H4 (cell line): ENCODE measurements at regions not wholly inside any gene's neighbourhood (a gene's known extent, or its start where the extent isn't known, plus 50 kb on each side); places are given as distances from the start of the nearest gene placed in this dataset.

Source experiments
- DNase-seq: peaks from one replicate; pipeline ENCODE4 v3.0.0-alpha.2; 2015; ENCODE audit warnings: low spot score

DNA sequence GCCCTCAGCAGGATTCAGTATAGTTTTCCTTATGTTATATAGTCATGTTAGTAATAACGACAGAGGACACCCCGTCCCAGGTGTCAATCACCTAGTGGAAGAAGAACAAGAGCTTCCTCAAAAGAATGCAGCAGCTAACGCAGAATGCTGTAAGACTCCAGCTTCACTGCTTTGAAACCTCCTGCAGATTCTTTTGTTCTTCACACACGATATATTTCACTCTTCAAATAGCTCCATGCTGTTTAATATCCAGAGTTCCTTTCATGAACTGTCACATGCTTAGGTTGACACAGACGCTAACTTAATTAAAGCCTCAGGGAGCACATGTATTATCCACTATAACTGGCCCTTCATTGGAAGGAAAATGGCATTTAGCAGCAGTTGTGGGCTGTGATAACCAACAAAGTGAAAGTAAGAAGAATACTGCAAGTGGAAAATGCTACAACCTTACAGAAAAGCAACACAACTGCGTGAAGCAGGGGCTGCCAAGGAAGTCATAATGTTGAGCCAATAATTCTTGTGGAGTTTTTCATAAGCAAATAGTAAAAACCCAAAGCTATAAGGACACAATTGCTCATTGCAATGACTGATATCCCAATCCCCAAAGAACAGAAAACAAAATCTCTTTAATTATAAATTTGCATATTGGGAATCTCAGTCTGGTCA lies 387.5 kb downstream of the PLK2 start:
- no peak for DNase-seq

DNA sequence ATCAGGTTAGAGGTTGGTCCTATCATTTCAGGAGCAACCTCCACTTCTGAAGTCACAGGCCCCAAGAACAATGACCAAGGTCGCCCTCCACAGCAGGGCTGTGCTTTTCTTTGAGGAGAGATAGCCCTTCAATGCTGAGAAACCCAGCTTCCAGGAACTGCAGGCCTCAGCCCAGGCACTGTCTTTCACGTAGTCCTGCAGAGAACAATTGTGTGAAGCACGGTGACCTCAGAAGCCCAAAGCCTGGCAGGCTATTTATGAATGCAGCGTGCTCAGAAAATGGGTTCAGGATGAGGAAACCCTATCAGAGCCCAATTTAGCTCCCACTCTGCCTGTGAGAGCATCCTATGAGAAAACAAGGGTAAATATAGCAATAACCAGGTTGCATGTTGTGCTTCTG lies 388.3 kb downstream of the PLK2 start:
- DNase-seq: no peak

DNA sequence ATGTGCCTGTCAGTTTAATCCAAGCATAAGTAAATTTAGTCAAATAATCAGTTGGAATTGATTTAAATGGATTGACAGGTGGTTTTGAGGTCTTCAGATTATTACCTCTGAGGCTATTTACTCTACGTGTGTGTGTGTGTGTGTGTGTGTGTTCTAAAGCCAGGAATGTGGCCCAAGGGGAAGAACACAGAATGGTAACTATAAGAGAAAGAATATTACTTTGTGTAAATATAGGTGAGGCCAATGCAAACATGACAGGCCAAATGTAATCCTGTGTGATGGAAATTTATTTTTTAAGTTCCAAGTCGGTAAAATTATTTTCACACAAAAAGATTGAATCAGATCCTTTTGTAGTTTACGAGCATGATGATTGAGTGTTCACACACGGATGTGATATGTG lies 390.0 kb downstream of the PLK2 start:
- DNase-seq: no peak

DNA sequence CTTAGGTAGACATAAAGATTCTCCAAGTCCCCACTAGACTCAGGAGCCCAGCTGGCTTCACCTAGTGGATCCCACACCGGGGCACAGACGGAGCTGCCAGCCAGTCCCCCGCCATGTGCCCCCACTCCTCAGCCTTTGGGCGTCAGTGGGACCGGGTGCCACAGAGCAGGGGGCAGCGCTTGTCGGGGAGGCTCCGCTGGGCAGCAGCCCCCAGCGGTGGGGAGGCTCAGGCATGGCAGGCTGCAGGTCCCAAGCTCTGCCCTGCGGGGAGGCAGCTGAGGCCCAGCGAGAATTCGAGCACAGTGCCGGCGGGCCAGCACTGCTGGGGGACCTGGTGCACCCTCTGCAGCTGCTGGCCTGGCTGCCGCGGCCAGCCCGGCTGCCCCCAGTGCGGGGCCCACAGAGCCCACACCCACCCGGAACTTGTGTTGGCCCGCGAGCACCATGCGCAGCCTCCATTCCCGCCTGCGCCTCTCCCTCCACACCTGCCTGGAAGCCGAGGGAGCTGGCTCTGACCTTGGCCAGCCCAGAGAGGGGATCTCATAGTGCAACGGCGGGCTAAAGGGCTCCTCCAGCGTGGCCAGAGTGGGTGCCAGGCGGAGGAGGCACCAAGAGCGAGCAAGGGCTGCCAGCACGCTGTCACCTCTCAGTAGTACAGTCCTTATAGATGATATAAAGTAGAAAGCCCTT lies 390.7 kb downstream of the PLK2 start:
- DNase-seq: no peak

DNA sequence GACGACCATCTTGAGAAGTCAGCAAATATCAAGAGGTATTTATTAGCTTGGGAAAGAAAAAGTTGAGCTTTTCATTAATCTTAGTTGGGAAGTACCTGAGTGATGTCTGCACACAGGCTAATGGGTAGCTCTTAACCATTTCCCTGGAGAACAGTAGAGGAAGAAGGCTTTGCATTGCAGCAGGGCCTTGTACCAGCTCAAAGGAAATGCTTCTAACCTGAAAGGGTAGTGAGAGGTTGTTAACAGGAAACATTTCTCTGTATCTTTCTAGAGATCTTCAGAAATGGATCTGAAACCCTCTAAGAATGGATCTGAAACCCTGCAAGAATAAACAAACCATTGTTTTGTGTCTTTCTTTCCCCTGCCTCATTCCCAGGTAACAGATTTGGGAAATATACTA lies 393.3 kb downstream of the PLK2 start:
- no peak for DNase-seq

DNA sequence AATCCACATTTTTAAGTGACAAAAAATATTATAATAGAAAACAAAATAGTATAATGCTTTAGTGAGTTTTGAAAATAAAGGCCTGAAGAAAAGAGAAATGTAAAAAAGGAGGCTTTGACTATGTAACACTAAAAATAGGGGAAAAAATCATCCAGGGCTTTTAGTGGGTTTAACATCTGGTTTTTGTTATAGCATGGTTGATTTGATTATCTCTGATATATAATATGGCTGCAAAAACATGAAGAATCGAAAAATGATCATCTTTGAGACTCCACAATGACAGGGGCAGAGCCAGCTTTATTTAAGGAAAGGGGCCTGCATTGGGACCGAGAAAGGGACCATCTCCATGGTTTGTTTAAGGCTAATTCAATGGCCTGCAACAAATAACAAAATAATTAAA lies 393.8 kb downstream of the PLK2 start:
- no peak for DNase-seq

DNA sequence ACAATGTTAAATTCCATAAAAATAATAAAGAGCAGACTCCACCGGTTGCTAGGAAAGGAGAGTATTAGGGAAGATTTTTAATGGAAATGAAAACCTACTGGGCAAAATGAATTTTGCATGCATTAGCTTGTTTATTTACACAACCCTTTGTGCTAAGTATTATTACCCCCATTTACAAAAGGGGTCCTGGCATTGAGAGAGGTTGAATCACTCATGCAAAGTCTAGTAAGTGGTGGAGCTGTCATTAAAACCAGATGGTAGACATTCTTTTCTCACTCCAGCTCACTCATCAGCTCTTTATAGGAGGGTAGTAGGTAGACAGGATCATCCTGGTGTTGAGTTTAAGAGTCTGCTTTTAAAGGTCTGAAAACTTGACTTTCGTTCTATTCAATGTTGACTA lies 395.1 kb downstream of the PLK2 start:
- no peak for DNase-seq

DNA sequence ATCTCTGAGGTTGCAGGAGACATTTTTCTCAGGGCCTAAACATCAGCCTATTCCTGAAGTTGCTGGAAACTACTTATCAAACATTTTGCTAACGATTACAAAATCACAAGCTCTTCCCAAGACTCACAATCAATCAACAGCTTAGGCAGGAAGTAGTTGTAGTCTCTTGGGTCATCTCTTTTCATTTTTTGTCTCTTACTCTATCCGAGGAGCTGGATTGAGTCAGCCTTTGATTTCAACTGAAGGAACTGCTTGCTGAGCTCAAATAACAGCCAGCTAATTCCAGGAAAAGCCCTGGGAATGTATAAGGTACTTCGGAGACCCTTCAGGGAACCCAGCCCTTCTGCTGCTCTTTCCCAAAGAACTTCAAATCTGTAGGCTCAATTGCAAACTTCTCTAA lies 398.9 kb downstream of the PLK2 start:
- no peak for DNase-seq

DNA sequence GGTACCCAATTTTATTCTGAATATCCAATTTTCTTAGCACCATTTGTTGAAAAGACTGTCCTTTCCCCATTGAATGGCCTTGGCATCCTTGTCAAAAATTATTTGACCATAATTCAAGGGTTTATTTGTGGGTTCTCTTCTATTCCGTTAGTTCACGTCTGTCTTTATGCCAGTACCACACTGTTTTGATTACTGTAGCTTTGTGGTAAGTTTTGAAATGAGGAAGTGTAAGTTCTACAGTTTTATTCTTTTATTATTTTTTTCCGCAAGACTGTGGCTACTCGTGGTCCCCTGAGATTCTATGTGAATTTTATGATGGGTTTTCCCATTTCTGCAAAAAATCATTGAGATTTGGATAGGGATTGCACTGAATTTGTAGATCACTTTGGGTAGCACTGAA lies 402.6 kb downstream of the PLK2 start:
- DNase-seq: no peak

DNA sequence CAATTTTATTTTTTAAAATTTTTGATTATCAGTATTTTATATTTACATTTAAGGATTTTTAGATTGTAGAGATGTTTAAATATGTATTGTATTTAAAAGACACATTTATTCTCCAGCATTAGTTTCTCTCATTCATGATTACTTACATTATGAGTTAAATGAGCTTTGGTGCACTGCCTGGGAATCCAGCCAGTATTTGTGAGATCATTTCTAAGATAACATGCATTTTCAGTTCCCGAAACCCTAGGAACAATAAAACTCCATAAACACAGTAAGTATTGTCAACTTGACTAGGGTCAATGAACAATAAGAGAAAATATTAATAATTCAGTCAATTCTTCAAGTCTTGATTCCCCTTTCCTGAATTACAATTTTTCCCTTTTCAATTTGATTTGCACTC lies 403.3 kb downstream of the PLK2 start:
- peak; percentile 1 for DNase-seq

DNA sequence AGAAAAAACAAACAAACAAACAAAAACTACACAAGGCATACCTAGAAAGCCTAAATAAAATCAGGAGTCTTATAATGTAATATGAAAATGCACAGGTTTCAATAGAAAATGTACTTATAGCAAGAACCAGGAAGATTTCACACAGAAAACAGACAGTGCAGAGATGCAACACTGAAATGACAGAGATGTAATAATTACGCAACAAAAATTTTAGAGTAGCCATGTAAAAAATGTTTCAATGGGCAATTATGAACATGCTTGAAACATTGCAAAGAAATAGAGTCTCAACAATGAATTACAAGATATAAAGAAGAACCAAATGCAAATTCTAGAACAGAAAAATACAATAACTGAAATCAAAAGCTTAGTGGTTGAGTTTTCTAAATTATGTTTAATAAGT lies 405.9 kb downstream of the PLK2 start:
- no peak for DNase-seq

DNA sequence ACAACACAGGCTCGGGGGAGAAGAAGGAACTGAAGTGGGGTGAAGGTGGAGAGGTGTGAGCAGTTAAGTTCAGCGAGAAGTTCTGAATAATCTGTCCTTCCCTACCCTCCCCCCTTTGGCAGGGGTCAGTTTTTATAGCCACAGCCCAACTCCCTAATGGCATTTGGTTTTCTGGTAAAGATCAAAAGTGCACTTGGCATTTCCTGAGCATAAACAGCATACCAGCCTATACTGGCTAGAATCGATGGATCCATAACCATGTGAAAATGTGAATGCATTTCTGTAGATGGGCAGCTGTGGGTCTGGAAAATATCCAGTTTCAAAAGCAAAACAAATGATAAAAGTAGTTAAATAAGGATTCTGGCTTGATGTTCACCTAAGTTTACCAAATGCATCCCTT lies 410.9 kb downstream of the PLK2 start:
- DNase-seq: peak; percentile 0

DNA sequence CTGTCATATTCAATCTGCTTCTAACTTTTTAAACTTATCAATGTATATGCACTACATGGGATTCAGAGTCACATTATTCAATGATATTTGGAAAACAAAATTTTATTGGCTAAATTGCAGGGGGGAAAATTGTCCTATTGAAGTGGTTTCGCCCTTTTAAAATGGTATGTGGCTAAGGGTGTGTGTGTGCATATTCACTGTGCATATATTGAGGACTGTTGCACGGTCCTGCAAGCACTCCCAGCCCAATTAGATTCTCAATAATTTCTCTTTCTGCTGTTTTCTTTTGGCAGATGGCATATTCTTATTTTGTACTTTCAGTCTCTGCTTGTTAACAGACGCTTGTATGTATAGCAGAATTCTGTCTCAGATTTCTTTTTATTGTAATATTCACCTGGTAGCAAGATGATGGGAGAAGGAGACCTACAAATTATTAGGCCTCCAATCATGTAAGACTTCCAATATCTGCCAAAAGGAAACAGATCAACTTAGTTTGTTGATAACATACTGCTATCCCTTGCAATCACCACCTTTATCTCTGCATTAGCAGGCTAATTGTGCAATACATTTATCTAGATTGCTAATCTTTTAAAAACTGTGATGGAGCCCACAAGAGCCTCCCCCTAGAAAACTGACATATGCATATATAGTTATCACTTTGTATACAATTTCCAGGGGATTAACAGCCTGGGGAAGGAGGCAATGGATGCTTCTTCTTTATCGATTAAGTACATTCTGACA lies 411.5 kb downstream of the PLK2 start:
- no peak for DNase-seq

DNA sequence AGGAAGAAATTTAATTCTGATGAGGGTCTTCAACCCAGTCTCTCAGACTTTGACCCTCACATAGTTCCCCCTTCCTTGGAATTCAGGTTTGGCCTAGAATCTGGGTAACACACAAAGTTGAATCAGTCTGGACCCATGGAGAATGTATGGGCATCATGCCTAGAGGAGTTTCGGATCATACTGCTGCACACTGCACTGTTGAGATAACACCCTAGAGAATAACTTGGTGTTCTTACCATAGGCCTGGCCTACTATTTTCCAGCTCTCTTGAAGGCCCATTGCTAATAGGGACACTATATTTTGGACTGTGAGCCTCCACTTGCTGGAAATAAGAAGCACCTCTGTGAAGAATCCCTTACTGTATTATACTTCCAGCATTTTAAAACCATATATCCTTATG lies 413.5 kb downstream of the PLK2 start:
- peak; percentile 0 for DNase-seq

DNA sequence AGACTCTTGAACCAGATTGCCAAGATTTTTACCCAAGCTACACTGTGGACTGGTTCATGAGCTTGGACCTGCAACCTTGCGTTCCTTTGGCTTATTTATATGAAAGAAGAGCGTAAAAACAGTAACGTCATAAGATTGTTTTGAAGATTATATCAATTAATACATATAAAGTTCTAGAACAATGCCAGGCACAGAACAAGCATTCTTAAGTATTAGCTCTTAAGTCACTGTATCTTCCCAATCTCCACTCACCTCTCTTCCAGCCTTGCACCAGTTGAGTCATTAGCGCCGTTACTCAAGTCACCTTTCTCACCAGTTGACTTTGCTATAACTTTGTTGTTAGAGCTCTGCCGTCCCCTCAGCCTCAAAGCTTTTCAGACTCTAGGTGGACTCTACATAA lies 415.7 kb downstream of the PLK2 start:
- peak; percentile 1 for DNase-seq

DNA sequence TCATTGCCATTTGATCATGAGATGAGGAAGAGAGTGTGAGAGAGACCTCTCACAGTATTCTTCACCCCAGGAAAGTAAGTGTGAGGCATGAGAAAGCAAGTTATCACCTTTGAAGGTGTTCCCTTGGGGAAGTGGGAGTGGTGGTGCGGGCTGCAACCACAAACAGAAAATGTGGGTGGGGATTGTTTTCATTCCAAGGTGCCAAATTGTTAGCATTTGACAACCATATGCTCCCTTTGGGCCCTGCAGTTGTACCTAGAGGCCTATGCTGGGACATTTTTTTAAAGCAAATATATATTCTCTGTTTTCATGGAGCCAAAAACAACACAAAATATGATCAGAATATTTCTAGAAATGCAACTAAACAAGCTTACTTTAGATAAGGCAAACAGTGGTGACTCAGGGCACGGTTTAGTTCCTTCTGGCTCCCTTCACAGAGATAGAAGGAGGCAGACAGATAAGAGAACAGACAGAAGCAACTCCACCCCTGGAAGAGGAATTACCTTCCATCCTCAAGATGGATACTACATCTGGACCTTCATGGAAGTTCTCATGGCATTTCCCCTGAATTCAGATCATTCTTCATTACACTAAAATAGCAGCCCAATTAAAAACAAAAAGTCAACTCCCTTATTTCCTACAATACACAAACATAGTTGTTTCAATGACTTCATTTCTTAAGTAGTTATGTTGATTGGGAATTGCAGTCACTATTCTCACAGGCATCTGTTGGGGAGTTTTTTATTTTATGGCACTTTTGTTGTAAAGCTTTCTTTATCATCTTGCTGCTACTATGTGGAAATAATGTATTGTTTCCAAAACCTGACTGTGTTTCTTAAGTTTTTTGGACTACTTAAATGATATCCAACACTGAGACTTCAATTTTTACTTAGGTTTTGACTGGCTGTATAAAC lies 416.6 kb downstream of the PLK2 start:
- DNase-seq: peak; percentile 0

DNA sequence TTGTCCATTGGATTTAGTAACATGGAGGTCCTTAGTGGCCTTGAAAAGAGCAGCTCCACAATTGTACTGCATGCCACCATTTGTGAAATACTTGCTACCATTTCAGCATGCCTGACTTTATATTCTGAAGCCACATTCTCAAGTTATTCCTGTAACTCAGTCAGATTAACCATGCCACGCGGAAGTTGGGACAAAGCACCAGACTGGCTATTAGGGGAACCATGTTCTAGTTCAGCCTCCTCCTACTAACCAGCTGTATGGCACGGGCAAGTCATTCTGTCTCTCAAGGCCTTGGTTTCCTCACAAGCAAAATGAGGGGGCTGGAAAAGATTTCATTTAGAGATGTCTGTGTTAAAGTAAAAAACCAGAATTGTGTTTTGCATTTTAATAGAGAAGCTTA lies 418.0 kb downstream of the PLK2 start:
- DNase-seq: peak; percentile 1

DNA sequence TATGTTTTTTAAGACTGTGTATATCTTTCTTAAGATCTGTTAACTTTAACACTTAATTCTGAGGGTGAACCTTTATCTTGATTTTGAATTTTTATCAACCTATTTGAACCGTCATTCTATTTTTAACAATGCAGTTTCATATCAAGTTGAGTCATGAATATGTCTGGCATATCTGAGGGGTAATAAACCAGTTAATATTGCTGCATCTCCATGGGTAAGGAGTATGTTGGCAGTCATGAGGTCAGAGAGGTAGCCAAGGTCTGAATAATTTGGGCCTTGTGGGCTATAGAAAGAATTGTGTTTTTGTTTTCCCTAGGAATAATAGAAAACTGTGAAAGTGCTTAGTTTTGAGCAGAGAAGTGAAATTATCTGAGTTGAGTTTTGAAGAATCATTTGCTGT lies 419.0 kb downstream of the PLK2 start:
- no peak for DNase-seq

DNA sequence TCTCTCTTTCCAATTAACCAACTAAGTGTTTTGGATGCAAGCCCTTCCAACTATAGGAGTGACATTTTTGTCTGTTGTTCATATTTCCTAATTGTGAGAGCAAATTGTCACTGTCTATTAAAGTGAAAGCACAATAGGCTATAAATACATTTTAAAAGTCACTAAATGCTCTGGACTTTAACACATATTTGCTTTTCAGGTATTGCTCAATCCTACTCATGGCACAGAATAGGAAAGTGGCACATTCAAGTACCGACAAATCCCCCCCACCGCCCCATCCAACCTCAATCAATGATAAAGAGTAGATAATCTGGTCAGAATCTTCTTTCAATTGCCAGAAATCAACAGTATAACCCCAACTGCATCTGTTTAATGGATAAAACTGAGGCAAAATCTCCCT lies 419.8 kb downstream of the PLK2 start:
- DNase-seq: no peak

DNA sequence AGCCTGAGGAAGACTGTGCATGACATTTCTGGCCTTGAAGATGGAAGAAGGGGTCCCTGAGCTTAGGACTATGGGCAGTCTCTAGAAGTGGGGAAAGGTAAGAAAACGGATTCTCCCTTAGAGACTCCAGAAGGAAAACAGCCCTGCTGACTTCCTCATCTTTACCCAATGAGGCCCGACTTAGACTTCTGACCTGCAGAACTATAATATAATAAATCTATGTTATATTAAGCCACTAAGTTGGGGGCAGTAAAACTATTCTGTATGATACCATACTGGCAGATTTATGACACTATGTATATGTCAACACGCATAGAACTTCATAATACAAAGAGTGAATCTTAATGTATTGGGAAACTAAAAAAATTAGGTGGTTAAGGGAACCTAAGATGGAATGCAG lies 422.0 kb downstream of the PLK2 start:
- DNase-seq: no peak

DNA sequence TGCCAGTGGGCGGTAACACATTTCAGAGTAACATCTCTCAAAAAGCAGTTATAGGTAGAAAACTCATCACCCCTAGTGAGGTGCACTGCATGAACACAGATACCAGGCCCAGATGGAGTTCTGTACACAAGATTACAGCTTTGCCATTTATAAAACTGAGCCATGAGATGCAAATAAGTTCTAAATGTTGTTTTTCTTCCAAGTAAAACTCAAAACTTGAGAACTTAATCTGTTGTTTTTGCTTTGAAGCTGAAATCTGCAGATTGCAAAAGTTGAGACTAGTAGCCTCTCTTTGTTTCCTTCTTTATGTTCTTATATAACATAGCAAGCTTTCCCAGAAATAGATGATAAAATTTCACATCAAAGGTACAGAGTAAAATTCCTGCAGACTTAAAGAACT lies 434.1 kb downstream of the PLK2 start:
- DNase-seq: no peak

DNA sequence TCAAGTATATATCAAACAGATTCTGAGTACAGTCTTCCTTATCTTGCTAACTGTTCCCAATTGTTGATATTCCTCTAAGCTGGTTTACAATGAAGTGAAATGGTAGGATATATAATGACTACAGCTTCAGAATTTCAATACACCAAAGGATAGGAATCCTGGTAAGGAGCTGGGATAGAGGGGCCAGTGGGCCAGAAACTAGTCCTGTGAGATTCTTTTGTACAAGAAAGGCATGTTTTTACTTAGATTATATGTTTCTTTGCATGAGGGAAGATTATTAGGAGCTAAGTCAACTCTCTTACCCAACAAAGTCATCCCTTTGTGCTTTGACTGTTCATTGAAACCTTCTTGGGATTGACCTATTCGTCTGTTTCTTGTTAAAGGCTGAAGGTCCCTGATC lies 435.7 kb downstream of the PLK2 start:
- no peak for DNase-seq
